ENCODE measurements at regions not wholly inside any gene's neighbourhood (a gene's known extent, or its start where the extent isn't known, plus 50 kb on each side); places are given as distances from the start of the nearest gene placed in this dataset.

GRCh38 chr6:147117011-147117410 lies 87.2 kb upstream of the STXBP5 start:
- FAIRE-seq: no peak

GRCh38 chr6:147117580-147117979 lies 86.6 kb upstream of the STXBP5 start:
- FAIRE-seq (no peak), DNase-seq (ENCODE audit: insufficient read length, low spot score) (no peak)

More at GRCh38 chr6:147117011-147117410, 87.2 kb upstream of the STXBP5 start:
- DNase-seq (ENCODE audit: insufficient read length, low spot score): no peak

GRCh38 chr6:147119310-147119709 lies 84.9 kb upstream of the STXBP5 start:
- FAIRE-seq (no peak), DNase-seq (ENCODE audit: insufficient read length, low spot score) (no peak)

- no peak for FAIRE-seq
- DNase-seq (ENCODE audit: insufficient read length, low spot score): no peak
Measured at GRCh38 chr6:147122823-147123222, 81.4 kb upstream of the STXBP5 start.

- DNase-seq (ENCODE audit: insufficient read length, low spot score): no peak
- no peak for FAIRE-seq
Measured at GRCh38 chr6:147126618-147127022, 77.6 kb upstream of the STXBP5 start.

- DNase-seq (ENCODE audit: insufficient read length, low spot score) (no peak), FAIRE-seq (no peak)
Measured at GRCh38 chr6:147127587-147127986, 76.6 kb upstream of the STXBP5 start.

- FAIRE-seq: no peak
- no peak for DNase-seq (ENCODE audit: insufficient read length, low spot score)
Measured at GRCh38 chr6:147128056-147128455, 76.2 kb upstream of the STXBP5 start.

- DNase-seq (ENCODE audit: insufficient read length, low spot score) (no peak), FAIRE-seq (no peak)
Measured at GRCh38 chr6:147131532-147132128, 72.6 kb upstream of the STXBP5 start.

GRCh38 chr6:147132889-147133288 lies 71.3 kb upstream of the STXBP5 start:
- no peak for DNase-seq (ENCODE audit: insufficient read length, low spot score)
- no peak for FAIRE-seq

GRCh38 chr6:147133669-147134068 lies 70.5 kb upstream of the STXBP5 start:
- no peak for FAIRE-seq

GRCh38 chr6:147135211-147135681 lies 69.0 kb upstream of the STXBP5 start:
- DNase-seq (ENCODE audit: insufficient read length, low spot score) (peak; percentile 8), FAIRE-seq (no peak)

More at GRCh38 chr6:147133669-147134068, 70.5 kb upstream of the STXBP5 start:
- no peak for DNase-seq (ENCODE audit: insufficient read length, low spot score)

GRCh38 chr6:147136057-147136456 lies 68.2 kb upstream of the STXBP5 start:
- no peak for FAIRE-seq

GRCh38 chr6:147137986-147138385 lies 66.2 kb upstream of the STXBP5 start:
- no peak for FAIRE-seq
- no peak for DNase-seq (ENCODE audit: insufficient read length, low spot score)

More at GRCh38 chr6:147136057-147136456, 68.2 kb upstream of the STXBP5 start:
- DNase-seq (ENCODE audit: insufficient read length, low spot score): no peak

GRCh38 chr6:147138835-147139234 lies 65.4 kb upstream of the STXBP5 start:
- DNase-seq (ENCODE audit: insufficient read length, low spot score) (no peak), FAIRE-seq (no peak)

- peak; percentile 28 for DNase-seq (ENCODE audit: insufficient read length, low spot score)
- no peak for FAIRE-seq
Measured at GRCh38 chr6:147141711-147142308, 62.4 kb upstream of the STXBP5 start.

- no peak for DNase-seq (ENCODE audit: insufficient read length, low spot score)
- no peak for FAIRE-seq
Measured at GRCh38 chr6:147142684-147143245, 61.5 kb upstream of the STXBP5 start.

- DNase-seq (ENCODE audit: insufficient read length, low spot score) (no peak), FAIRE-seq (no peak)
Measured at GRCh38 chr6:147149092-147149491, 55.1 kb upstream of the STXBP5 start.

- DNase-seq (ENCODE audit: insufficient read length, low spot score): no peak
- no peak for FAIRE-seq
Measured at GRCh38 chr6:147149826-147150225, 54.4 kb upstream of the STXBP5 start.

GRCh38 chr6:147150293-147150692 lies 53.9 kb upstream of the STXBP5 start:
- FAIRE-seq (no peak), DNase-seq (ENCODE audit: insufficient read length, low spot score) (no peak)

All from HTR-8/SVneo (cell line).